Mononuclear cell (primary cell): ENCODE measurements at regions not wholly inside any gene's neighbourhood (a gene's known extent, or its start where the extent isn't known, plus 50 kb on each side); places are given as distances from the start of the nearest gene placed in this dataset.

Experiments
- H3K27me3 ChIP-seq: 2 replicates; pipeline ENCODE4 v1.6.0; 2011; ENCODE audit warnings: low read length, control low read depth; ENCODE audit not compliant: insufficient read depth
- H3K4me1 ChIP-seq: 2 replicates; pipeline ENCODE4 v1.5.1; 2011; ENCODE audit warnings: mild to moderate bottlenecking, low read length, control low read depth; ENCODE audit not compliant: insufficient read depth
- H3K4me3 ChIP-seq: 2 replicates; pipeline ENCODE4 v1.5.1; 2011; ENCODE audit warnings: mild to moderate bottlenecking, low read length, moderate library complexity
- H3K9me3 ChIP-seq: 2 replicates; pipeline ENCODE4 v1.5.1; 2011; ENCODE audit warnings: low read depth, mild to moderate bottlenecking, control low read depth, low read length

- H3K9me3 ChIP-seq = no peaks in the 10 kb centered on the region
- H3K4me1 ChIP-seq = peaks cover 5% of the 10 kb centered on the region
- H3K27me3 ChIP-seq = no peaks in the 10 kb centered on the region
- no peak overlapping the region for H3K4me3 ChIP-seq
These were observed 90.6 kb downstream of the SLC4A3 start for GRCh38 chr2:219718066-219718465.

- Histone ChIP-seq H3K4me3 (no peak overlapping the region), H3K4me1 (peaks cover 5% of the 10 kb centered on the region), H3K27me3 (no peaks in the 10 kb centered on the region), H3K9me3 (no peaks in the 10 kb centered on the region)
These were observed 92.1 kb downstream of the SLC4A3 start for GRCh38 chr2:219719521-219719920.

DNA sequence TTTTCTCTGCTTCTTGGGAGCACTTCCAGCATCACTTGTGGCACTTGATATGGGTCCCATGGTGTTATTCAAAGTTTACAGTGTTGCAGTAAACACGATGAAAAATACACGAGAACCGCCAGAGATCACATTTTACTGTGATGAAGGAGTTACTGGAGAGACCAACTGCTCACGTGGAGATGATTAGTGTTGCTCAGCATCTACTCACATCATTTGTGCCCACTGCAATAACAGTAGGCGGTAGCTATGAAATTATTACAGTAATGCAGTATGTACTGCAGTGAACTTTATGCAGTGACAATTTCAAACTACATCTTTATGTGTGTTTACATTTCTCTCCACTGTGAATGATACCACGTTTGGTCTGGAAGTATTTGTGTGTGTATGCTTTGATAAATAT is 93.5 kb downstream of the SLC4A3 start:
- H3K9me3 ChIP-seq = no peaks in the 10 kb centered on the region
- H3K4me1 ChIP-seq = peaks cover 5% of the 10 kb centered on the region
- H3K27me3 ChIP-seq = no peaks in the 10 kb centered on the region
- no peak overlapping the region for H3K4me3 ChIP-seq

GRCh38 chr2:219722276-219722879 is 94.9 kb downstream of the SLC4A3 start:
- peaks cover 5% of the 10 kb centered on the region for H3K4me1 ChIP-seq
- no peak overlapping the region for H3K4me3 ChIP-seq
- no peaks in the 10 kb centered on the region for H3K9me3 ChIP-seq
- H3K27me3 ChIP-seq = no peaks in the 10 kb centered on the region

- Histone ChIP-seq H3K9me3 (no peaks in the 10 kb centered on the region), H3K4me1 (no peaks in the 10 kb centered on the region), H3K27me3 (no peaks in the 10 kb centered on the region), H3K4me3 (no peak overlapping the region)
These were observed 95.9 kb downstream of the SLC4A3 start for GRCh38 chr2:219723311-219723710.

DNA sequence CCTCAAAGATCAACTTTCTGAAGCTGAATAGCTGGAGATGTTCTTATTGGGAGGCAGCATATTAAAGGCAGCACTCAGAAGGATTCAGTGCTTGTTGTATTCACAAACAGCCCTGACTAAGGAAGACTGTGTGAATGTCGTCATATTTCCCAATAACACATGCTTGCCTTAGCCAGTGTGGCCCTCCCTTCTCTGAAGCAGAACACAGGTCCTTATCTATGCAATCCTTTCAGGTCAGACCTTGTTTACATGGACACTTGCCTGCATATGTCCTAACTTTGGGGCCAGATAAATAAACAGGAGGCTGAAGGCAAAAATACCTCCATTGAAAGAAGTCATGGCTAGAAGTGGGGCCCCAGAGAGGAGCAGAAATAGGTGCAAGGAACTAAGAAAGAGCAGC is 97.2 kb downstream of the SLC4A3 start:
- no peaks in the 10 kb centered on the region for H3K4me1 ChIP-seq
- H3K27me3 ChIP-seq = no peaks in the 10 kb centered on the region
- H3K4me3 ChIP-seq = no peak overlapping the region
- no peaks in the 10 kb centered on the region for H3K9me3 ChIP-seq

DNA sequence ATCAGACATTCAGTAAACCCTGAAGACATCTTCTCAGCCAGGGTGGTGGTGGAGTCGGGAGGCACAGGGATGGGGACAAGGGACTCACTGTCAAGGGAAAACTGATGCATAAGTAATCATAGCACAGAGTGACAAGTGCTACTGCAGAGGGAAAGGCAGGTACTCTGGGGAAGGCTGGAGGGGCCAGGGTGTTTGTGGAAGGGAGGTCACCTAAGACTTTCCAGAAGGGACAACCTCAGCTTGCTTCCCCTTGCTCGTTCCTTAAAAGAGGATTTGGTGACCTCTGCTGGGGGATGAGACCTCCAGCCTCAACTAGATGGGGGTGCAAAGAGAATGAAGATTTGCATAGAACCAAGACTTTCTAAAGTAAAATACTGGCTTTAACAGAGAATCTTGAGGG is 99.5 kb downstream of the SLC4A3 start:
- Histone ChIP-seq H3K4me3 (no peak overlapping the region), H3K9me3 (no peaks in the 10 kb centered on the region), H3K4me1 (no peaks in the 10 kb centered on the region), H3K27me3 (no peaks in the 10 kb centered on the region)

DNA sequence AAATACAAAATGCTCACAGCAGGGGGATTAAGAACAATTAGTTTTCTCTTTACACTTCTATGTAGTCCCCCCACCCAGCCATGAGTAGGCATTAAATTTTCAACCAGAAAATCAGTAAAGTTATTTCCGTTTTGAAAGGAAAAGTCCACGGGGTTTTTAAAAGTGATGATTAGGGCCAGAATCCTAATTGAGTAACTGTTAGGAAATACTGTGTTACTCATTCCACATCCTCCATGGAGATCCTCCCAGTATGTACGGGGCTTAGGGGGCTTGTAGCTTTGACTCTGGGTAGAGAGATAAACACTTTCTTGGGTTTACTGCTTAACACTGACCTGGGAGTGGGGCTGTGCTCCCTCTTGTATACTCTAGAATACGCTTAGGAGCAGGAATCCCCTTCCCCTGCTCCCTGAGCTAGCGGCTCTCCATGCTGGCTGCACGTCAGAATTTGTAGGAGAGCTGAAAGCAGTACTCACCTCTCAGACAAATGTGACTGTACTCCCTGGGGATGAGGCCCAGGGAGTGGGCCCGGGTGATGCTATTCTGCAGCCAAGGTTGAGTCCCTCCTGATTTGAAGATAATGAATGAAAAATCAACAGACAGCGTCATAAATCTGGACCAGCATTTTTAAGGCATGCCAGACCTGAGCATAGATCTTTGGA is 100.5 kb downstream of the SLC4A3 start:
- Histone ChIP-seq H3K4me3 (no peak overlapping the region), H3K4me1 (no peaks in the 10 kb centered on the region), H3K9me3 (no peaks in the 10 kb centered on the region), H3K27me3 (no peaks in the 10 kb centered on the region)

DNA sequence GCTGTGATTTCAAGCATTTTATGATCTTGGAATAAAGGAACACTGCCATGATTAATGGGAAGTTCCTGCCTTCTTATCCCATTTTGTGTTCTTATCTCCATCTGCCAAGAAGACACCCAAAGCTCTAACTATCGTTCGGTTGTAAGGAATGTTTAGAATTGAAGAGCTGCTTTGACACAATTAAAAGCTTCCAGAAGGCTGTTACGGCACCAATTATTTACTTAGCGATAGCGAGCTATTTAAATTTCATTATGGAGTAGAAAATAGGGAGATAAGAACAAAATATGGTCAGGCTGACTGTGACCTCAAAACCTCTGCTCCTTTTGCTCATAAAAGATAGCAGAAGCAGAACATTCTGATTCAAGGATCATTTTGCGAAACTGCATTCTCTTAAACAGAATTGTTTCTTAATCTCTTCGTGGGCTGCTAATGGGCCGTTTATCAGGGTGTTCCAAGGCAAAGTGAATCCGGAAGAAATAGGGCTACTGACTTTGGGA is 101.6 kb downstream of the SLC4A3 start:
- Histone ChIP-seq H3K9me3 (no peaks in the 10 kb centered on the region), H3K4me1 (no peaks in the 10 kb centered on the region), H3K27me3 (peaks cover 8% of the 10 kb centered on the region), H3K4me3 (no peak overlapping the region)

DNA sequence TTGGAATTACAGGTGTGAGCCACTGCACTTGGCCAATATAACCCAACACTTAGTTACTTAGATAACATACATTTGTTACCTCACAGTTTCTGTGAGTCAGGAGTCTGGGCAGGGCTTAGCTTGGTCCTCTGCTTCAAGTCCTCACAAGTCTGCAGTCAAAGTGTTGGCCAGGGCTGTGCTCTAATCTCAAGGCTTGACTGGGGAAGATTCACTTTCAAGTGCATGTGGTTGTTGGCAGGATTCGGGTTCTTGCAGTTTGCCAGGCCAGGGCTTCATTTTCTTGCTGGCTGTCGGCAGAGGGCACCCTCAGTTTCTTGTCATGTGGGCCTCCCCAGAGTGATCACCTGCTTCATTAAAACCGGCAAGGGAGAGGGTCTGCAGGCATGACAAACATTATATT is 103.7 kb downstream of the SLC4A3 start:
- Histone ChIP-seq H3K4me3 (no peak overlapping the region), H3K27me3 (peaks cover 10% of the 10 kb centered on the region), H3K4me1 (no peaks in the 10 kb centered on the region), H3K9me3 (no peaks in the 10 kb centered on the region)

DNA sequence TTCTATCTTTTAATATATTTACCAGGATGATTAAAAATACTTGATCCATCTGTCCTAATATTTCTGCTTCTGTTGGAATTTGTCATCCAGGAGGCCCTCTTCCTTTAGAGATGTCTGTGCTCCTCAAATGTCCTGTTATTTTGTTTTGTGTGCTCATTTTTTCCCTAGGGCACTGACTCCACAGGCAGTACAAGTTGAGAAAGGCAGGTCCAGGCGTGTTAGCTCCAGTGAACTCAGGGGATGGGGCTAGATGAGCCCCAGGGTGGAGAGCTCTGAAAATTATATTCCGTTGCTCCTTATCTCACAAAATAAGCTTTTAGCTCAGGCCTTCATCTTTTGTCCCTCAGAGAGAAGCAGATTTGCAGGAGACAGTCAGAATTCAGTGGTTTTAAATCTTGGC is 105.7 kb downstream of the SLC4A3 start:
- Histone ChIP-seq H3K27me3 (peaks cover 15% of the 10 kb centered on the region), H3K4me3 (no peak overlapping the region), H3K4me1 (no peaks in the 10 kb centered on the region), H3K9me3 (no peaks in the 10 kb centered on the region)

GRCh38 chr2:219733746-219734145 is 106.3 kb downstream of the SLC4A3 start:
- H3K27me3 ChIP-seq = peaks cover 15% of the 10 kb centered on the region
- no peaks in the 10 kb centered on the region for H3K4me1 ChIP-seq
- no peak overlapping the region for H3K4me3 ChIP-seq
- H3K9me3 ChIP-seq = no peaks in the 10 kb centered on the region

GRCh38 chr2:219736209-219736608 is 108.8 kb downstream of the SLC4A3 start:
- peaks cover 15% of the 10 kb centered on the region for H3K27me3 ChIP-seq

DNA sequence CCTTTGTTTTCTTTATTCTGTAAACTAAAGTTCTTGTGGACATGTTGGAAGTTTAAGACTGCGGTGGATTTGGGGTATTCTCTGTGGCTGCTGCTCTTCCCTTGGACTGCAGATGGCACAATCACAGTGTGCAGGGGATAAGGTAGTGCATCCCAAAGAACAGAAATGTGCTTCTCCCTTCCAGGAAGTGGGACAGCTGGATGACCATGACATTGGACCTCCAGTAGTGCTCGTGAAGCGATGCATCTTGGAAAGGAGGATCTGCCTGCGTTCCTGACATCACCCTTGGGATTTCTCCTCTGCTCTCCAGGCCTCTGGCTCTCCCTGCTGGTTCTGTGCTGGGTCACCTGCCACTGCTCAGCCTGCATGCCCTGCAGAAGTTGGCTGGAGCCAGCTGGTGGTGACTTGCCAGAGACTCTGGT is 109.9 kb downstream of the SLC4A3 start:
- peaks cover 15% of the 10 kb centered on the region for H3K27me3 ChIP-seq
- H3K4me3 ChIP-seq = no peak overlapping the region
- H3K9me3 ChIP-seq = no peaks in the 10 kb centered on the region
- no peaks in the 10 kb centered on the region for H3K4me1 ChIP-seq

More at GRCh38 chr2:219736209-219736608, 108.8 kb downstream of the SLC4A3 start:
- H3K4me3 ChIP-seq = no peak overlapping the region
- H3K9me3 ChIP-seq = no peaks in the 10 kb centered on the region
- no peaks in the 10 kb centered on the region for H3K4me1 ChIP-seq

DNA sequence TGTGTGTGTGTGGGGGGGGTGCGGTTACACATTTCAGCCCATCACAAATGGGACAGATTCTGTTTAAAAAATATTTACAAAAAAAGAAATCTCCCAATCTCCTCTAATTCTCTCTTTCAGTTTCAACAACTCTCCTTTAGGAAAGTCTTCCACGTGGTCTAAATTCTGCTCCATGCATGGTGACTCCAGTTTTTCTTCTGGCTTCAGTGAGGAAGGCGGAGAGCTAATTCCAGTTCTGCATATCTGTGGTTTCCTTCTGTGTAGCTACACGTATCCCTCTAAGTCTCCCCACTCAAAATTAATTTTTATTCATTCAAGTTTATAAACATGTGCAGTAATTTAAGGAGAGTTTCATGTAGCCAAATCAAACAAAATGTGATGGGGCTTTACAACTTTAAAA is 111.6 kb downstream of the SLC4A3 start:
- Histone ChIP-seq H3K4me3 (no peak overlapping the region), H3K9me3 (no peaks in the 10 kb centered on the region), H3K27me3 (peaks cover 6% of the 10 kb centered on the region), H3K4me1 (no peaks in the 10 kb centered on the region)

- H3K9me3 ChIP-seq = no peaks in the 10 kb centered on the region
- peaks cover 5% of the 10 kb centered on the region for H3K27me3 ChIP-seq
- H3K4me3 ChIP-seq = no peak overlapping the region
- no peaks in the 10 kb centered on the region for H3K4me1 ChIP-seq
These were observed 112.5 kb downstream of the SLC4A3 start for GRCh38 chr2:219739866-219740440.
